A673 (cell line): ENCODE measurements at regions not wholly inside any gene's neighbourhood (a gene's known extent, or its start where the extent isn't known, plus 50 kb on each side); places are given as distances from the start of the nearest gene placed in this dataset.

Source experiments
- BruUV-seq: library from RNA; stranded (reverse); fragments of 400-500 nt; replicated peaks from 2 replicates; lab custom pipeline; 2021; lab: Mats Ljungman, UMichigan
- CTCF ChIA-PET: fragments of 300-600 bp; sonication (Branson Sonifier 250); formaldehyde crosslinking; loops from one replicate; lab custom pipeline; 2022; ENCODE audit warnings: antibody characterized with exemption; lab: Charles Lee
- POLR2A ChIA-PET: fragments of 300-600 bp; sonication (Branson Sonifier 250); formaldehyde crosslinking; loops from one replicate; lab custom pipeline; 2022; ENCODE audit warnings: antibody characterized with exemption; ENCODE audit not compliant: low non-redundant PET; lab: Charles Lee
- DNase-seq: peaks from one replicate; pipeline ENCODE4 v3.0.0-alpha.2; 2015; ENCODE audit warnings: low spot score
- H3K27ac ChIP-seq: fragments of 200-600 bp; sonication (generic); 2 replicates; pipeline ENCODE4 v1.5.1; 2016; ENCODE audit warnings: mixed run types, low read depth, mild to moderate bottlenecking, mixed read lengths, antibody characterized with exemption, low read length; ENCODE audit not compliant: poor library complexity, severe bottlenecking
- H3K27me3 ChIP-seq: fragments of 200-600 bp; sonication (generic); replicated peaks from 2 replicates; pipeline ENCODE4 v1.6.1; 2017; ENCODE audit warnings: mixed run types, low read depth, mild to moderate bottlenecking, mixed read lengths, antibody characterized with exemption, low read length; ENCODE audit not compliant: insufficient read depth, poor library complexity
- H3K36me3 ChIP-seq: fragments of 200-600 bp; sonication (generic); 2 replicates; pipeline ENCODE4 v1.6.1; 2016; ENCODE audit warnings: mixed run types, mild to moderate bottlenecking, mixed read lengths, antibody characterized with exemption, low read length; ENCODE audit not compliant: insufficient read depth, poor library complexity, severe bottlenecking
- H3K4me1 ChIP-seq: fragments of 200-600 bp; sonication (generic); 2 replicates; pipeline ENCODE4 v1.6.1; 2017; ENCODE audit warnings: mixed run types, mild to moderate bottlenecking, mixed read lengths, antibody characterized with exemption, low read length; ENCODE audit not compliant: insufficient read depth, poor library complexity, severe bottlenecking
- H3K4me3 ChIP-seq: fragments of 200-600 bp; sonication (generic); 2 replicates; pipeline ENCODE4 v1.5.1; 2016; ENCODE audit warnings: low read depth, mixed run types, mild to moderate bottlenecking, mixed read lengths, low read length; ENCODE audit not compliant: poor library complexity, severe bottlenecking
- H3K9me3 ChIP-seq: fragments of 200-600 bp; sonication (generic); 2 replicates; pipeline ENCODE4 v1.6.1; 2016; ENCODE audit warnings: mixed run types, low read depth, mild to moderate bottlenecking, mixed read lengths, antibody characterized with exemption, low read length; ENCODE audit not compliant: poor library complexity, severe bottlenecking
- EZH2 ChIP-seq: fragments of 200-600 bp; sonication (generic); IDR thresholded peaks from 2 replicates; pipeline ENCODE4 v1.6.1; 2017; ENCODE audit warnings: borderline replicate concordance, low read depth, mild to moderate bottlenecking, mixed read lengths, antibody characterized with exemption, low read length; ENCODE audit not compliant: poor library complexity, severe bottlenecking
- intact Hi-C: fragments of 100-400 bp; cut with micrococcal nuclease; formaldehyde crosslinking; loops from one replicate; pipeline ENCODE4 v1.10.0; 2022; ENCODE audit not compliant: unreplicated experiment
- TF ChIP-seq, protein P1 (sequence below): fragments of 300-800, 200-600 bp; sonication (generic); conservative IDR thresholded peaks from 2 replicates; pipeline ENCODE4 v1.5.1; 2017; ENCODE audit warnings: low read depth, mild to moderate bottlenecking, antibody characterized with exemption, low read length, moderate library complexity, mixed read lengths

DNA sequence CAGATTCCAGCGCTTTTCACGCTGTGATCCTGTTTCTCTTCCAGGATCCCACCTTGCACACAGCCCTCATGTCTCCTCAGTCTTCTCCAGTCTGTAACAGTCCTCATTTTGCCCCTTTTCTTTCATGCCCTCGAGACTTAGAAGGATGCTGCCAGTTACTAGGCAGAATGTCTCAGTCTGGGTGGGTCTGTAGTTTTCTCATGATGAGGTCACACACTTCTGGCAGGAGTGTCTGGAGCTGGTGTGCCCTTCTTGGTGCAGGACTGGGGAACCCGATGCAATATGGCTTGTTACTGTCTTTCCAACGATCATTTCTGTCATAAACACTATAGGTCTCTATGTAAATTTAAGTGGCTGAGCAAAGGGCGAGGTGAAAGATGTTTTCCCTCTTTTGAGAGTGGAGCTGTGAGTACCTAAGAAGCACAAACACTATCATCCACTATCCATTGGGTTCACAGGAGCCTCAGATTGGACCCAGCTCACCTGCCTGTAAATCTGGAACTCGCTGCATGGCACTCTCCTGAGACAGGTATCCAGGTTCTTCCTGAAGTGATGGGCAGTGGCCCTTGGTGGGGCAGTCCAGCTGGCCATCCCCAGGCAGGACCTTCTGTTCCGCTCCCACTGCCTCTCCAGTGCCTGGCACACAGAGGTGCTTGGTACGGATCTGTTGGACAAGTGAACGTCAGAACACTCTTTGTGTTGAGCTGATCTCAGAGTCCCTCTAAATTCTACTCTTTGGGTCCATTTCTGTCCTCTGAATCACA is 64.3 kb upstream of the ZNF32 start:
- Histone ChIP-seq H3K9me3 (no peaks in the 10 kb centered on the region), H3K4me1 (no peaks in the 10 kb centered on the region), H3K27me3 (no peaks in the 10 kb centered on the region), H3K27ac (no peak overlapping the region), H3K36me3 (no peaks in the 10 kb centered on the region), H3K4me3 (no peak overlapping the region)
- ChIA-PET POLR2A (no interaction called here), CTCF (no interaction called here)
- TF ChIP-seq, protein P1, sequence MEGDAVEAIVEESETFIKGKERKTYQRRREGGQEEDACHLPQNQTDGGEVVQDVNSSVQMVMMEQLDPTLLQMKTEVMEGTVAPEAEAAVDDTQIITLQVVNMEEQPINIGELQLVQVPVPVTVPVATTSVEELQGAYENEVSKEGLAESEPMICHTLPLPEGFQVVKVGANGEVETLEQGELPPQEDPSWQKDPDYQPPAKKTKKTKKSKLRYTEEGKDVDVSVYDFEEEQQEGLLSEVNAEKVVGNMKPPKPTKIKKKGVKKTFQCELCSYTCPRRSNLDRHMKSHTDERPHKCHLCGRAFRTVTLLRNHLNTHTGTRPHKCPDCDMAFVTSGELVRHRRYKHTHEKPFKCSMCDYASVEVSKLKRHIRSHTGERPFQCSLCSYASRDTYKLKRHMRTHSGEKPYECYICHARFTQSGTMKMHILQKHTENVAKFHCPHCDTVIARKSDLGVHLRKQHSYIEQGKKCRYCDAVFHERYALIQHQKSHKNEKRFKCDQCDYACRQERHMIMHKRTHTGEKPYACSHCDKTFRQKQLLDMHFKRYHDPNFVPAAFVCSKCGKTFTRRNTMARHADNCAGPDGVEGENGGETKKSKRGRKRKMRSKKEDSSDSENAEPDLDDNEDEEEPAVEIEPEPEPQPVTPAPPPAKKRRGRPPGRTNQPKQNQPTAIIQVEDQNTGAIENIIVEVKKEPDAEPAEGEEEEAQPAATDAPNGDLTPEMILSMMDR: no peak
- TF ChIP-seq EZH2: no peak
- BruUV-seq: no TSS peak
- no peak for DNase-seq
- intact Hi-C loops: no loop called here

DNA sequence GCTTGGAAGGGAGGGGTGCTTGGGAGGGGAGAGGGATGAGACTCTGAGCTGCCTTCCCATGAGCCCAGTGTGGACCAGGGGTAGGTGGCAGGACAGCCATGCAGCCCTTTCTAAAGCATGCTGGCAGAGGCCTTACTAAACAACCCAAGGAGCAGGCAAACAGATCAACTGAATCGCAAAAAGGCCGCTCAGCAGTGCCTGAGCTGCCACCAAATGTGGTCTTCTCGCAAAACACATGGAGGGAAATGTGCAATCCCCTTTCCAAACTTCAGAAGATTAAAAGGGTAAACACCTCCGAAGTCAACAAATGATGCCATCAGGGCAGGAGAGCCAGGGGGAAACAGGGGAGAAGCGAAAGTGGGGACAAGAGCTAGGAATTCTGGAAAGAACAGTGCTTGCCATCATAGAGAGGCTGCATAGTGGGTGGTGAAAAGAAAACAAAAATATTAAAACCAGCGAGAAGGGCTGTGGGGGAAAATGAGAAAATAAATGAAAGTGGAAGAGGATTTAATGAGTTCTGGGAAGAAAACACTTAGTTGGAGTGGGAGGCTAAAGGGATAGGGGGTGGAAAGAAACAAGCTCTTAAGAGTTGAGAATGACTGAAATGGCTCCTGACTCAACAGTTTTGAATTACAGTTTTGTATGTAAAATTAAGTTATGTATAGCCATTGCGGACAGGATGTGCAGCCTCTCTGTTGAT is 62.2 kb upstream of the ZNF32 start:
- Histone ChIP-seq H3K4me3 (no peak overlapping the region), H3K36me3 (no peaks in the 10 kb centered on the region), H3K4me1 (no peaks in the 10 kb centered on the region), H3K27me3 (no peaks in the 10 kb centered on the region), H3K27ac (no peak overlapping the region), H3K9me3 (no peaks in the 10 kb centered on the region)
- POLR2A ChIA-PET: no interaction called here
- BruUV-seq: no TSS peak
- CTCF ChIA-PET: no interaction called here
- no peak for DNase-seq
- TF ChIP-seq, protein P1: no peak
- TF ChIP-seq EZH2: no peak
- intact Hi-C loops: no loop called here

DNA sequence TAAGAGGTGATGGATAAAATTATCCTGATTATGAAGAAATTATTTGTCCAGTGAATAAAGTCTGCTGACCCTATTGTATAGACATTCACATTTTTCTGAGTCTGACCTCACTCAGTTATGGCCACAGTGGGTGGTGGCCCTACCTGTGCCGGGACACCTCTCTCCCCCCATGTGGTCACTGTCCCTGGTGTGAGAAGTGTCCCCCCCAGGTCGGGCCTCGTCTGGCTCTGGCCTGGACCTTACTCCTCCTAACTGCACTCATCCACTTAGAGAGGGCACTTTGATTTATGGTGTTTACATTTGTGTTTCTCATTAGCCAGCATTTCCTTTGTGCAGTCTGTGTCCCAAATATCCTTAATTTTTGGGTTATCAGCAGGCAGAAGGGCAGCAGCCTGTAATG is 59.6 kb upstream of the ZNF32 start:
- DNase-seq: no peak

More for the DNA sequence above, 59.6 kb upstream of the ZNF32 start:
- Histone ChIP-seq H3K27ac (no peak overlapping the region), H3K4me1 (no peaks in the 10 kb centered on the region), H3K4me3 (no peak overlapping the region), H3K27me3 (no peaks in the 10 kb centered on the region), H3K36me3 (no peaks in the 10 kb centered on the region), H3K9me3 (no peaks in the 10 kb centered on the region)
- BruUV-seq: no TSS peak
- CTCF ChIA-PET: no interaction called here
- TF ChIP-seq, protein P1: no peak
- TF ChIP-seq EZH2: no peak
- intact Hi-C loops: no loop called here
- POLR2A ChIA-PET: no interaction called here
